Neural cell (in vitro differentiated cells): ENCODE measurements at regions not wholly inside any gene's neighbourhood (a gene's known extent, or its start where the extent isn't known, plus 50 kb on each side); places are given as distances from the start of the nearest gene placed in this dataset.

Experiments used
- H2AFZ ChIP-seq: fragments of 200-600, 300-800 bp; sonication (generic), shearing (Covaris generic); 2 replicates; pipeline ENCODE4 v1.6.0; 2014; ENCODE audit warnings: low read depth, mild to moderate bottlenecking, antibody characterized with exemption, low read length, moderate library complexity
- H3F3A ChIP-seq: fragments of 200-600 bp; shearing (Covaris generic); 2 replicates; pipeline ENCODE4 v1.6.1; 2016; ENCODE audit warnings: mild to moderate bottlenecking, moderate library complexity, mixed read lengths, antibody characterized with exemption, low read length; ENCODE audit not compliant: insufficient read depth, poor library complexity, severe bottlenecking
- H3K27ac ChIP-seq: fragments of 200-600, 300-800 bp; sonication (generic), shearing (Covaris generic); 2 replicates; pipeline ENCODE4 v1.5.1; 2014; ENCODE audit warnings: mild to moderate bottlenecking, low read length, moderate library complexity
- H3K27me3 ChIP-seq: fragments of 300-800, 200-600 bp; sonication (generic), shearing (Covaris generic); 2 replicates; pipeline ENCODE4 v1.6.0; 2014; ENCODE audit warnings: mild to moderate bottlenecking, low read depth, low read length, moderate library complexity; ENCODE audit not compliant: insufficient read depth
- H3K36me3 ChIP-seq: fragments of 300-800, 200-600 bp; sonication (generic), shearing (Covaris generic); 2 replicates; pipeline ENCODE4 v1.5.1; 2014; ENCODE audit warnings: mild to moderate bottlenecking, antibody characterized with exemption, low read length, moderate library complexity; ENCODE audit not compliant: insufficient read depth
- H3K4me2 ChIP-seq: fragments of 300-800, 200-600 bp; sonication (generic), shearing (Covaris generic); 2 replicates; pipeline ENCODE4 v1.6.0; 2014; ENCODE audit warnings: mild to moderate bottlenecking, low read length
- H3K4me3 ChIP-seq: fragments of 300-800, 200-600 bp; sonication (generic), shearing (Covaris generic); 2 replicates; pipeline ENCODE4 v1.5.1; 2014; ENCODE audit warnings: mild to moderate bottlenecking, low read length, moderate library complexity
- H3K79me2 ChIP-seq: fragments of 200-600 bp; shearing (Covaris generic); replicated peaks from 2 replicates; pipeline ENCODE4 v1.6.0; 2014; ENCODE audit warnings: mild to moderate bottlenecking, low read length, moderate library complexity; ENCODE audit not compliant: insufficient read depth
- H3K9ac ChIP-seq: fragments of 300-800, 200-600 bp; sonication (generic), shearing (Covaris generic); 2 replicates; pipeline ENCODE4 v1.6.1; 2016; ENCODE audit warnings: mild to moderate bottlenecking, low read length, mixed read lengths
- H3K9me2 ChIP-seq: fragments of 200-600 bp; shearing (Covaris generic); 2 replicates; pipeline ENCODE4 v1.6.1; 2016; ENCODE audit warnings: mild to moderate bottlenecking, low read length, mixed read lengths; ENCODE audit not compliant: insufficient read depth
- H3K9me3 ChIP-seq: fragments of 200-600, 300-800 bp; sonication (generic), shearing (Covaris generic); 2 replicates; pipeline ENCODE4 v1.6.1; 2016; ENCODE audit warnings: mild to moderate bottlenecking, mixed run types, low read length, moderate library complexity, mixed read lengths
- H4K20me1 ChIP-seq: fragments of 200-600 bp; shearing (Covaris generic); 2 replicates; pipeline ENCODE4 v1.6.1; 2016; ENCODE audit warnings: mild to moderate bottlenecking, mixed run types; ENCODE audit not compliant: insufficient read depth
- CTCF ChIP-seq: fragments of 450-650 bp; IDR thresholded peaks from 2 replicates; pipeline ENCODE4 v1.5.1; 2014; ENCODE audit warnings: antibody characterized with exemption, mild to moderate bottlenecking, moderate library complexity; ENCODE audit not compliant: poor library complexity, severe bottlenecking
- EP300 ChIP-seq: fragments of 450-650 bp; conservative IDR thresholded peaks from 2 replicates; pipeline ENCODE4 v1.6.1; 2014; ENCODE audit warnings: antibody characterized with exemption, mild to moderate bottlenecking, moderate library complexity; ENCODE audit not compliant: poor library complexity, severe bottlenecking
- EZH2 ChIP-seq: fragments of 200-600, 300-800 bp; shearing (Covaris generic), sonication (generic); IDR thresholded peaks from 2 replicates; pipeline ENCODE4 v1.6.1; 2014; ENCODE audit warnings: antibody characterized with exemption, low read length, borderline replicate concordance, mild to moderate bottlenecking; ENCODE audit not compliant: insufficient read depth, poor library complexity, severe bottlenecking
- MXI1 ChIP-seq: fragments of 450-650 bp; conservative IDR thresholded peaks from 2 replicates; pipeline ENCODE4 v1.6.1; 2014; ENCODE audit warnings: antibody characterized with exemption, mild to moderate bottlenecking; ENCODE audit not compliant: poor library complexity, severe bottlenecking
- POLR2AphosphoS5 ChIP-seq: IDR thresholded peaks from 2 replicates; pipeline ENCODE4 v1.6.1; 2012
- RAD21 ChIP-seq: fragments of 450-650 bp; conservative IDR thresholded peaks from 2 replicates; pipeline ENCODE4 v1.6.1; 2014; ENCODE audit warnings: antibody characterized with exemption, mild to moderate bottlenecking, moderate library complexity
- REST ChIP-seq: IDR thresholded peaks from 2 replicates; pipeline ENCODE4 v1.6.1; 2012; ENCODE audit warnings: borderline replicate concordance
- SMC3 ChIP-seq: fragments of 450-650 bp; conservative IDR thresholded peaks from 2 replicates; pipeline ENCODE4 v1.6.1; 2014; ENCODE audit warnings: antibody characterized with exemption, mild to moderate bottlenecking, moderate library complexity; ENCODE audit not compliant: poor library complexity
- TAF1 ChIP-seq: IDR thresholded peaks from 2 replicates; pipeline ENCODE4 v1.6.1; 2012; ENCODE audit warnings: low read depth

GRCh38 chr2:225735844-225736243 lies 336.3 kb downstream of the NYAP2 start:
- Histone ChIP-seq H3K79me2 (no peaks in the 10 kb centered on the region), H4K20me1 (no peaks in the 10 kb centered on the region), H3K9ac (no peak overlapping the region), H3K9me2 (no peaks in the 10 kb centered on the region), H3K4me3 (no peak overlapping the region), H2AFZ (no peak overlapping the region), H3K9me3 (no peaks in the 10 kb centered on the region), H3K36me3 (no peaks in the 10 kb centered on the region), H3K4me2 (no peak overlapping the region), H3K27me3 (no peaks in the 10 kb centered on the region), H3K27ac (no peak overlapping the region), H3F3A (no peaks in the 10 kb centered on the region)
- no peak for TF ChIP-seq RAD21
- no peak for TF ChIP-seq TAF1
- no peak for TF ChIP-seq POLR2AphosphoS5
- no peak for TF ChIP-seq EP300
- no peak for TF ChIP-seq REST
- TF ChIP-seq SMC3, result no peak
- no peak for TF ChIP-seq EZH2
- no peak for TF ChIP-seq CTCF

GRCh38 chr2:225725726-225726125 lies 326.2 kb downstream of the NYAP2 start:
- Histone ChIP-seq H3K79me2 (no peaks in the 10 kb centered on the region), H3K4me2 (no peak overlapping the region), H3K9me3 (no peaks in the 10 kb centered on the region), H2AFZ (no peak overlapping the region), H3K27ac (no peak overlapping the region), H3F3A (no peaks in the 10 kb centered on the region), H4K20me1 (no peaks in the 10 kb centered on the region), H3K27me3 (no peaks in the 10 kb centered on the region), H3K4me3 (no peak overlapping the region), H3K9ac (no peak overlapping the region), H3K9me2 (no peaks in the 10 kb centered on the region), H3K36me3 (no peaks in the 10 kb centered on the region)
- no peak for TF ChIP-seq EZH2
- no peak for TF ChIP-seq MXI1
- no peak for TF ChIP-seq REST
- no peak for TF ChIP-seq EP300
- TF ChIP-seq POLR2AphosphoS5, result no peak
- no peak for TF ChIP-seq TAF1
- TF ChIP-seq RAD21, result no peak
- no peak for TF ChIP-seq SMC3
- no peak for TF ChIP-seq CTCF
